Gastroesophageal sphincter (tissue), 3 donors: ENCODE measurements at regions not wholly inside any gene's neighbourhood (a gene's known extent, or its start where the extent isn't known, plus 50 kb on each side); places are given as distances from the start of the nearest gene placed in this dataset.

Source experiments
- EP300 ChIP-seq: sonication (generic); formaldehyde crosslinking; IDR thresholded peaks from one replicate; pipeline ENCODE4 v1.6.1; 2017; ENCODE audit warnings: antibody characterized with exemption, mild to moderate bottlenecking
- TF ChIP-seq, protein P1 (sequence below), 4 experiments: fragments of 200-600 bp in 2 of 4; fragments of 450-650 bp in 2 of 4; sonication (generic) in 1 of 4; IDR thresholded peaks; one replicate each; pipeline ENCODE4 v1.5.1; 2017 to 2019; ENCODE audit warnings: antibody characterized with exemption in 4 of 4, mild to moderate bottlenecking in 2 of 4, moderate library complexity in 2 of 4

DNA sequence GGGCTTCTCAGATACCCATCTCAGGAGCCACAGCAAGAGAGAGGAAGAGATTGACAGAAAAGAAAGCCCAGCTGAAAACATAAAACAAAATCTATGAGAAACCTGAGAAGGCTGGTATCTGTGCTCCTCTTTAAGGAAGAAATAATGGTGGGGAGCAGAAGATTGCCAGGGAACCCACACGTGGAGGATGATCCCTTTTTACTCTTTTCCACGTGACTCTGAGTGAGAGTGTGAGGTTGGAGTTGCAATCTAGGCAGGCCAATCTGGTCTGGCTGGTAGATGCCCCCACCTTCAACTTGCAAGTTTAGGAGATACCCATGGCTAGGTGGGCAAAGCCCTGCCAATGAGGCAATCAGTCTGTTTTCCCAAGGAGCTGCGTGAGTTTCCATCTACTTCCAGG lies 202.3 kb downstream of the TENT4A start:
- TF ChIP-seq, protein P1, sequence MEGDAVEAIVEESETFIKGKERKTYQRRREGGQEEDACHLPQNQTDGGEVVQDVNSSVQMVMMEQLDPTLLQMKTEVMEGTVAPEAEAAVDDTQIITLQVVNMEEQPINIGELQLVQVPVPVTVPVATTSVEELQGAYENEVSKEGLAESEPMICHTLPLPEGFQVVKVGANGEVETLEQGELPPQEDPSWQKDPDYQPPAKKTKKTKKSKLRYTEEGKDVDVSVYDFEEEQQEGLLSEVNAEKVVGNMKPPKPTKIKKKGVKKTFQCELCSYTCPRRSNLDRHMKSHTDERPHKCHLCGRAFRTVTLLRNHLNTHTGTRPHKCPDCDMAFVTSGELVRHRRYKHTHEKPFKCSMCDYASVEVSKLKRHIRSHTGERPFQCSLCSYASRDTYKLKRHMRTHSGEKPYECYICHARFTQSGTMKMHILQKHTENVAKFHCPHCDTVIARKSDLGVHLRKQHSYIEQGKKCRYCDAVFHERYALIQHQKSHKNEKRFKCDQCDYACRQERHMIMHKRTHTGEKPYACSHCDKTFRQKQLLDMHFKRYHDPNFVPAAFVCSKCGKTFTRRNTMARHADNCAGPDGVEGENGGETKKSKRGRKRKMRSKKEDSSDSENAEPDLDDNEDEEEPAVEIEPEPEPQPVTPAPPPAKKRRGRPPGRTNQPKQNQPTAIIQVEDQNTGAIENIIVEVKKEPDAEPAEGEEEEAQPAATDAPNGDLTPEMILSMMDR (IDR thresholded peaks at IDR 0.05), result no peak
- TF ChIP-seq EP300, result no peak
